Colonic mucosa (tissue), 4 donors: ENCODE measurements at regions not wholly inside any gene's neighbourhood (a gene's known extent, or its start where the extent isn't known, plus 50 kb on each side); places are given as distances from the start of the nearest gene placed in this dataset.

ENCODE experiments used
- DNase-seq: peaks from one replicate; pipeline ENCODE4 v3.0.0-alpha.2; 2020
- H3K27ac ChIP-seq: fragments of 200-600 bp; one replicate; pipeline ENCODE4 v1.8.0; 2021
- H3K27me3 ChIP-seq: fragments of 200-600 bp; one replicate; pipeline ENCODE4 v1.8.0; 2021
- H3K36me3 ChIP-seq: fragments of 200-600 bp; one replicate; pipeline ENCODE4 v1.8.0; 2021
- H3K4me1 ChIP-seq: fragments of 200-600 bp; one replicate; pipeline ENCODE4 v1.8.0; 2021; ENCODE audit warnings: mild to moderate bottlenecking
- H3K4me3 ChIP-seq: fragments of 200-600 bp; one replicate; pipeline ENCODE4 v1.8.0; 2021
- H3K9ac ChIP-seq, 2 donors: one replicate each; pipeline ENCODE4 v1.7.0; 2013; ENCODE audit warnings: control low read depth in 2 of 2, low read depth in 2 of 2, low read length in 2 of 2
- H3K9me3 ChIP-seq: fragments of 200-600 bp; one replicate; pipeline ENCODE4 v1.8.0; 2021
- intact Hi-C: fragments of 100-400 bp; cut with DNase I; formaldehyde crosslinking; loops from one replicate; pipeline ENCODE4 v1.14.1; 2022
- TF ChIP-seq, protein P1 (sequence below): fragments of 200-600 bp; IDR thresholded peaks from one replicate; pipeline ENCODE4 v1.8.0; 2022; ENCODE audit warnings: antibody characterized with exemption, mild to moderate bottlenecking
- donor health status: healthy.
- donor health status: DM: no; HTN: no; CAD: no.
- donor health status: DM: no; HTN: no; CAD: no.

DNA sequence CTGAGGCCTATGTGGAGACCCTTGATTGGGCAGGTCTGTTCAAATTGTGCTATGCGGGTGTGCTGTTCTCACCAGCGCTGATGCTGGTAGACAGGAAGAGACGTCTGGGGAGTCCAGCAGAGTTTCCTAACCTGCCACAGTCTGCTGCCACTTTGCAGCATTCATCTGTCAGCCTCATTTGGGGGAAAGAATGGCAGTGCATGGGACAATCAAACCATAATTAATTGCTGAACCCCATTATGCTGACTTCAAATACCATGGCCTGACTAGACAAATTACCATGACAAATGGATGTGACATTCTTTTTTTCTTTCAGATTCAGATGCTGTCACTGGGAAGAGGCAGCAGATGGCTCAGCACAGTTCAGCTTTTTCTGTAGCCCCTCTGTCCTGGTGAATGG lies 171.4 kb upstream of the SYNDIG1 start:
- no peaks in the 10 kb centered on the region for H3K4me1 ChIP-seq
- H3K9me3 ChIP-seq: no peaks in the 10 kb centered on the region
- no peaks in the 10 kb centered on the region for H3K36me3 ChIP-seq
- H3K27ac ChIP-seq: no peak overlapping the region
- no peaks in the 10 kb centered on the region for H3K27me3 ChIP-seq
- H3K4me3 ChIP-seq: no peak overlapping the region
- DNase-seq: no peak
- intact Hi-C loops: no loop called here
- TF ChIP-seq, protein P1, sequence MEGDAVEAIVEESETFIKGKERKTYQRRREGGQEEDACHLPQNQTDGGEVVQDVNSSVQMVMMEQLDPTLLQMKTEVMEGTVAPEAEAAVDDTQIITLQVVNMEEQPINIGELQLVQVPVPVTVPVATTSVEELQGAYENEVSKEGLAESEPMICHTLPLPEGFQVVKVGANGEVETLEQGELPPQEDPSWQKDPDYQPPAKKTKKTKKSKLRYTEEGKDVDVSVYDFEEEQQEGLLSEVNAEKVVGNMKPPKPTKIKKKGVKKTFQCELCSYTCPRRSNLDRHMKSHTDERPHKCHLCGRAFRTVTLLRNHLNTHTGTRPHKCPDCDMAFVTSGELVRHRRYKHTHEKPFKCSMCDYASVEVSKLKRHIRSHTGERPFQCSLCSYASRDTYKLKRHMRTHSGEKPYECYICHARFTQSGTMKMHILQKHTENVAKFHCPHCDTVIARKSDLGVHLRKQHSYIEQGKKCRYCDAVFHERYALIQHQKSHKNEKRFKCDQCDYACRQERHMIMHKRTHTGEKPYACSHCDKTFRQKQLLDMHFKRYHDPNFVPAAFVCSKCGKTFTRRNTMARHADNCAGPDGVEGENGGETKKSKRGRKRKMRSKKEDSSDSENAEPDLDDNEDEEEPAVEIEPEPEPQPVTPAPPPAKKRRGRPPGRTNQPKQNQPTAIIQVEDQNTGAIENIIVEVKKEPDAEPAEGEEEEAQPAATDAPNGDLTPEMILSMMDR: no peak
- no peak overlapping the region for H3K9ac ChIP-seq

DNA sequence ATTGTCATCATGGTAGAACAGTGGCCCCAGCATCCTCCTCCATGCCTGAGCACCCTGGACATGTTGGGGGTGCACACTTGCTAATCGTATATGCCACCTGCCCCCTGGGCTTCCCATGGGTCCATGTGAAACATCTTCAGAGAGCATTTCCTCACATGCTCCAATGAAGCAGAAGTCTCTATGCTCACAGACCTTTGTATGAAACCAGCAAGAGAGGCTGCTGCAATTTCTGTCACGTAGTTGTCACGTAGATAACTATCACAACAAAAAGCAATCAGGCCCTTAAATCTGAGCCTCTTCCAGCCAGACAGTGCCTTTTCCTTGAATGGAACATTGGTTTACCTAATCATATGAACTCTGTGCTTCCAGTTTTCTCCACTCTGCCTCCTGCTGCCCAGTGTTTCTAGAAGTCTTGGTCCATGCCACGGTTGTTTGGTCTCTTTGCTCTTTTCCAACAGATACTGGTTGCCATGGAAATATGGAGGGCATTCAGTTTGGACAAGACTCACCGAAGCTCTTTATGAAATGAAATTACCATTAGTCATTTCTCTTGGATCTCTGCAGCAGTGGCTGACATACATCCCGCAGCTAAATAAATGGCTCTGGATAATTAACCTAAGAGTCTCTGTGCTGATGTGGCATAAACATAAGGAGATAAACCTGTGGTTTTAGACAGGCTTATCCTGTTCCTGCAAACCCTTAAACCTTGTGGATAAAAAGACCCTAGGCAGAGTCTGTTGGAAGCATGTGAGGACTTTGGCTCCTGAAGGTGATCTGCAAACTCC lies 172.8 kb upstream of the SYNDIG1 start:
- H3K9me3 ChIP-seq: no peaks in the 10 kb centered on the region
- no peaks in the 10 kb centered on the region for H3K4me1 ChIP-seq
- no peaks in the 10 kb centered on the region for H3K27me3 ChIP-seq
- intact Hi-C loops: no loop called here
- H3K36me3 ChIP-seq: no peaks in the 10 kb centered on the region
- H3K27ac ChIP-seq: no peak overlapping the region
- no peak for DNase-seq
- TF ChIP-seq, protein P1: no peak
- H3K9ac ChIP-seq: no peak overlapping the region
- no peak overlapping the region for H3K4me3 ChIP-seq

- Histone ChIP-seq H3K27ac (no peak overlapping the region), H3K9me3 (no peaks in the 10 kb centered on the region), H3K27me3 (no peaks in the 10 kb centered on the region), H3K4me3 (no peak overlapping the region), H3K9ac (no peak overlapping the region), H3K36me3 (no peaks in the 10 kb centered on the region), H3K4me1 (no peaks in the 10 kb centered on the region)
- DNase-seq: no peak
- intact Hi-C loops: no loop called here
- TF ChIP-seq, protein P1: no peak
These were observed 178.4 kb upstream of the SYNDIG1 start for GRCh38 chr20:24291014-24291413.

- intact Hi-C loops: no loop called here
- H3K4me1 ChIP-seq: no peaks in the 10 kb centered on the region
- no peak overlapping the region for H3K9ac ChIP-seq
- no peaks in the 10 kb centered on the region for H3K9me3 ChIP-seq
- H3K27ac ChIP-seq: no peak overlapping the region
- no peaks in the 10 kb centered on the region for H3K27me3 ChIP-seq
- TF ChIP-seq, protein P1: no peak
- no peak for DNase-seq
- H3K4me3 ChIP-seq: no peak overlapping the region
- no peaks in the 10 kb centered on the region for H3K36me3 ChIP-seq
These were observed 179.5 kb upstream of the SYNDIG1 start for GRCh38 chr20:24289737-24290481.

DNA sequence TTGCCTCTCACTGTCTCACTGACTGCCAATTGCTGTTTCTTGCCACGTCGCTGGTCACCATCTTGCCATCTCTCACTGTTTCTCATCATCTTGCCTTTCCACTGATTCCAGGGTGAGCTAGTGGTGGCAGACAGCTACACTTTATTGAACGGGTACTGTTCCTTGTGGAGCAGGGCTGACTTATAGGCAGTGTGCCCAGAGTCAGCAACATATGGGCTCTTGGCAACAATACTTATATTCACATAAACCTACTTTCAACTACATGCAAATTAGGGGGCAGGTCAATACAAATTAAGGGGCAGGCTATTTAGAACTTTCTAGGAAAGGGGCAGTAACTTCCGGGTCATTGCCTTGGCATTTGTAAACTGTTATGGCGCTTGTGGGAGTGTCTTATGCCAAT lies 186.2 kb upstream of the SYNDIG1 start:
- H3K27me3 ChIP-seq: no peaks in the 10 kb centered on the region
- no peak overlapping the region for H3K9ac ChIP-seq
- H3K27ac ChIP-seq: no peak overlapping the region
- no peak for DNase-seq
- no peaks in the 10 kb centered on the region for H3K36me3 ChIP-seq
- no peaks in the 10 kb centered on the region for H3K9me3 ChIP-seq
- intact Hi-C loops: no loop called here
- no peaks in the 10 kb centered on the region for H3K4me1 ChIP-seq
- TF ChIP-seq, protein P1: no peak
- H3K4me3 ChIP-seq: no peak overlapping the region
